HG02973 (cell line): ENCODE measurements at regions not wholly inside any gene's neighbourhood (a gene's known extent, or its start where the extent isn't known, plus 50 kb on each side); places are given as distances from the start of the nearest gene placed in this dataset.

Source experiments
- ATAC-seq: cut with Tn5 transposase; IDR thresholded peaks from one replicate; pipeline ENCODE4 v1.9.1; 2021; ENCODE audit warnings: moderate library complexity; ENCODE audit not compliant: unreplicated experiment

DNA sequence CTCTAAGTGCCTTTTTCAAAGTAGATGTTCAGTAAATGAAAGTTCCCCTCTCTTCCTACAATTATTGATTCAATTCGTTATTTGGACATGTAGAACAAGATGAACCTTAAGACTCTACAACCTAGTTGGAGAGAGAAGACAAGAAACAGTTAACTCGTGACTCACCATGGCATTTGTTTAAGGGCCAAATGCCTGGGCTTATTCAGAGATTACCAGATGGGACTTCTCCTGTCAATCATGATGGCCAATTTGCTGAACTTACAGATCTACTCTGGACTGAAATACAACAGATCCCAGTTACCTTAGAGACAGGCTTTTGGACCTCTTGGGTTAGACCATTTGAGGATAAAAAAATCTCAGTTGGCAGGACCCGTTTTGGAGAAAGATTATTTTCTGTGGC, 93.5 kb downstream of the C1orf94 start:
- ATAC-seq = no peak

DNA sequence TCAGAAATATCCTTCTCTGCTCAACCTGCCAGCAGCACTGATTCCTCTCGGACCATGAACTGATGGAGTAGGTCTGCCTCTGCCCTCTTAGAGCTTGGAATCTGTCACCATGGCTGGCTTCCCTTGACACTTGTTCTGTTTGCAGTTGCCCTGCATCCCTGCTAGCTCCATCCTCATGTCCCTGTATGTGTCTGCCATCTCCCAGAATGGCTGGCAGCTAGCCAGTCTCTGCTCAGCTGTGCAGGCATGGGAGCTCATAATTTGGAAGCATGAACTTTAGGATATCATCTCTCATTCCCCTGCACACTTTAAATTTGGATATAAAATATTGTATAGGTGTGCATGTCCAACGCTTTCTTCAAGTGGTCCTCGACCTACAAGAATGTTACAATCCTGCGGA, 95.4 kb downstream of the C1orf94 start:
- ATAC-seq = no peak

DNA sequence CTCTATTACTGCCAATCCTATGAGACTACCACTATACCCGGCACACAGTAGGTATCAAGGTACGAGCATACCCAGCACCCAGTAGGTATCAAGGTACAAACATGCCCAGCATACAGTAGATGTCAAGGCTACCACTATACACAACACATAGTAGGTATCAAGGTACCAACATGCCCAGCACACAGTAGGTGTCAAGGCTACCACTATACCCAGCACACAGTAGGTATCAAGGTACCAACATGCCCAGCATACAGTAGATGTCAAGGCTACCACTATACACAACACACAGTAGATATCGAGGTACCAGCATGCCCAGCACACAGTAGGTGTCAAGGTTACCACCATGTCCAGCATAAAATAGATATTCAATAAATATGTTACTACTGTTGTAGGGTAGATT, 98.4 kb downstream of the C1orf94 start:
- ATAC-seq = no peak

DNA sequence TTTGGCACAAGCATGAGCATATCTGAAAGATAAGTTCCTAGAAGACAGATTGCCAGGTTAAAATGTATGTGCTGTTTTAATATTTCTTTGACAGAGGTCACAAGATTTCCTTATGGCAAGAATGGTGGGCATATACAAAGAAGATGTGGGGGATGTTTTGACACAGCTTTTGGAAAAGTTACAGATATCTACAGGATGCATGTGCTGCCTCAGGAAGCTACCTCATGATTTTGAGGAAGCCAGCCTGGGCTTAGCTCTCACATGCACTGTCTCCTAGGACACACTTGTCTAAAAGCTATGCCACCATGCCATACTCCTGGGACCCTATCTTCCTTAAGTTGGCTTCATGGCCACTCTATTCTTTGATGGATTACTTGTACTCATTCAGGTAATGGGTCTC, 99.9 kb downstream of the C1orf94 start:
- no peak for ATAC-seq

DNA sequence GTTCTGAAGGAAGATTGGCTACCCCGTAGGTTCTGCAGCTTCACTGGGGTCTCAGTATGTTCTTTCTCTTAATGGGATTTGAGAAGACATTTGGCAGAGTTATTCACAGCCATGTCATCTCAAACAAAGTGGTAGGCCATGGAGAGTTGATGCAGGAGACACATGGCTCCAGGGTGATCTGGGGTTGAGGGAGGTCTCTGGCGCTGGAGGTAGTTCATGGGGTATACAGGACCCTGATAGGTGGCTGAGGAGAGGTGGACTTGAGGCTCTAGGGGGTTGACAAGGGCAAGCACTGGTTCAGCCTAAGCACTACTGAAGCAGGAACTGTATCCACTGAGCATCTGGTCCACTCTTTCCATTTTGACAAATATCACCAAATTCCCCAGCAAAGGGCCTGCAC, 100.4 kb downstream of the C1orf94 start:
- ATAC-seq = no peak

DNA sequence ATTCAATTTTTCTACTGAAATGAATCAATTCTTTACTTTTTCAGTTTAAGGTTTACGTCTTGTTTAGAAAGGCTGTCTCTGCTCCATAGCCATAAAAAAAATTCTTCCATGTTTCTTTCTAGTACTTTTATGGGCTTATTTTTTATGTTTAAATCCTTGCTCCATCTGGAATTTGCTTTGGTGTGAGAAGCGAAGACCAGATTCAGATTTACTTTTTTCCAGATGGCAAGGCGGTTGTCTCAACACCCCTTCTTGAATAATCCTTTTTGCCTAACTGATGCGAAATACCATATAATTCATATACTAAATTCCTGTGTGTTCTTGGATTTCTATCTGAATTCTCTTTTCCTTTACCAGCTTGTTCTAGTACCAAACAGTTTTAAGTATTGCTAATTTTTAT, 101.5 kb downstream of the C1orf94 start:
- ATAC-seq = no peak

DNA sequence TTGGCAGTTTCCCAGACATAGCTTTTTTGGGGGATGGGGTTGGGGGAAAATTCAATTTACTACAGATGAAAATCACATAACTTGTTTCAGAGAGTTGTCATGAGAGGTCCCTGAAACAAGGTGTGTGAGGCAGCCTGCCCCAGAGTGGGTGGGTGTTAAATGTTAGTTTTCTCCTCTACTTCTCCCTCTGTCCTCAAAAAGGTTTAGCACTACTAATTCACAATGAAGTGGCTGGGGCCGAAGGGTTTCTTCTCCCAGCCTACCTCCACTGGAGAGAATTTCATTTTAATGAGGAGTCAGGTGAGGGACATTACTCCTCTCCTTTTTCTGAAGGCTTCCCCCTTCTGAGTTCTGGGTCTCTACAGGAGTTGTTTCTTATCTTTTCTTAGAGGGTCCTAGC, 103.3 kb downstream of the C1orf94 start:
- ATAC-seq = no peak

DNA sequence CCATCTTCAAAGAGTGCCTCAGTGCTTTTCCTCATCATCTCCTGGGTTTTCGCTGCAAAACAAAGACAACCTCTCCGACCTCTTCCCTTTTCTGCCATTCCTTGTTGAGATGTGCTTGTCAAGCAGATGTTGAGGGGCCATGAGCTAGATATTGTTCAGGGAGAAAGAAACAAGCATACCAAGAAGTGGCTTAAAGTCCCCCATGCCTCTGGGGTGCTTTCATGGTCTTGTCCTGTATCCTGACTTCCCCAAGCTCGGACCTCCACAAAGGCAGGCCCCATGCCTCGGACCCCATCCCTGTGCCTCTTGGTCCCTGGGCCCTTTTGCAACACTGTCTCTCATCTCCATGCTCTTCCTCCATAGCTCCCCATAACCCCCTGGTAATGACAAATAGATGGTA, 103.8 kb downstream of the C1orf94 start:
- ATAC-seq = no peak

DNA sequence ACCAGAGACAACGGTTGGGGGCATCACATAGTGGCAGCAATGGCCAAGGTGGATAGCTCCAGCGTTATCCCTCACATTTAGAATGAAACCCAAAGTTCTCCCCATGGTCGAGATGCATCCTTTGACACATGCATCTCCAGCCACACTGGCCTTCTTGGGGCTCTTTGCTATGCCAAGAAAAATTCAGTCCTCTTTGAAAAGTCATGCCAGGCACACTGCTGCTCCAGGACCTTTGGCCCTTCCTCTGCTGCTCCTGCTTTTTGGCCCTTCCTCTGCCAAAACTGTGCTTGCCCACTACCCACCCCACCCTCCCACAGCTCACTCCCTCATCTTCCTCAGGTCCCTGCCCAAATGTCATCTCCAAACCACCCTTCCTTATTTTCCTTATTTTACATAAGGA, 106.4 kb downstream of the C1orf94 start:
- ATAC-seq = no peak

DNA sequence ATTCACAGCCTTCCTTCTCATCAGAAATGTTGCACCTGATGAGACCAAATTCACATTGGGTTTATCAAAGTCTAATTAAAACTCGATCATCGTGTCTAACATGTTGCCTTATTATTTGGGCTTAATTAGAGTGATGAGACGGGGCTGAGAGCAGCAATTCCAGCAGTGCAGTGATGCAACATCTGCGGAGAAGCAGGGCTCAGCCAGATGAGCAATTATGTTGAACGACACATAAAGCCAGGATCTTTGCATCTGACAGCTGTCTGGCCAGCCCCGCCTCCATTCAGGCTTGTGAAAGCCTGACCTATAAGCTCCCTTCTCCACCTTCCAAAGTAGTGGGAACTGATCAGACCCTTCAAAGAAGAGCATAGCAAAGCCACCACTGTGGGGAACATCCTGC, 109.8 kb downstream of the C1orf94 start:
- no peak for ATAC-seq

DNA sequence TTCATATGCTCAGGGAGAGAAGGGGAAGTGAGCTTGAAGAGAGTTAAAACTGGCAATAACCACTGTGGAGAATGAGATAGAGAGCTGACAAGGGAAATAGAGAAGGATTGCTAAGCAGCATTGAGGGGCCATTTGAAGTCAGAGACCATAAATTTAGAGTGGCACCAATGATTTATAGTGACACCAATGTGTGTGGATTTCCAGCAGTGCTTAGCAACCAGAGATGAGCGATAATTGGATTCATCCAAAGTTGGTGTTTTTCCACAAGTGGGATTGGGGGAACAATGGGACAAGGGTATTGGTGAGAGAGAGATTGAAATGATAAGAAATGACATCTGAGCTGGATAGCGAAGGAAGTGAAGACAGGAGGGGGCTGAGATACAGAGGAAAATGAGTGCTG, 114.1 kb downstream of the C1orf94 start:
- ATAC-seq = no peak

DNA sequence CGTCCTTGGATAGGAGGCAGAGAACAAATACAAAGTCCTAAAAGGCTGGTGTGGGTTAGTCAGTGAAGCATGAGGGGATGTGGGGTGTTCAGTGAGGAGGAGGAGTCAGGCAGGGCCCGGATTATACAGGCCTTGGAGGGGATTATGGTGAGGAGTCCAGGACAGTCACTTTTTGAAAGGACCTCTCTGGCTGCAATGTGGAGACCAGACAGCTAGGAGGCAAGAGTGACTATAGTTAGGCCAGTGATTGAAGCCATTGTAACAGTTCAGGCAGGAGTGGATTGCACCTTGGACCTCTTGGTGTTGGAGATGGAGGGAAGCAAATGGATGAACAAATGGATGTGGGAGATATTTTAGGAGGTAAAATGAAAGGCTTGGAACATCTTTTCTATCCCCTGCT, 115.8 kb downstream of the C1orf94 start:
- ATAC-seq = no peak

DNA sequence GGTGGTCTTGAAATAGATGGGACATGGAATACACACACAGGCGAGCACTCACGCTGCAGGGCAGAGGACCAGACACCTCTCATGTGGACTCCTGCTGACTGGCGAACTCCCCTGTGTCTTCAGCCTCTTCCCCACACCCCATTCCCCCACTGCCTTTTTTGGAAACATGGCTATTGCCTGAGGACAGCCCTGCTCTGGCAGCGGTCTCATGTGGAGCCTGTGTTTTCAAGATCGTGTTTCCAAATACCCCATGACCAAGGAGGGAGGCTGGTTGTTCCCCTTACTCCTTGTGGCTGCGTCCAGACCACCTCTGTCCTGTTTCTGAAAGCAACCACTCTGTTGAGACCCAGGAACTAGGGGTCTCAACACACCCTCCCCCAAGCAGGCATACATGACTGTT, 119.4 kb downstream of the C1orf94 start:
- ATAC-seq = no peak

DNA sequence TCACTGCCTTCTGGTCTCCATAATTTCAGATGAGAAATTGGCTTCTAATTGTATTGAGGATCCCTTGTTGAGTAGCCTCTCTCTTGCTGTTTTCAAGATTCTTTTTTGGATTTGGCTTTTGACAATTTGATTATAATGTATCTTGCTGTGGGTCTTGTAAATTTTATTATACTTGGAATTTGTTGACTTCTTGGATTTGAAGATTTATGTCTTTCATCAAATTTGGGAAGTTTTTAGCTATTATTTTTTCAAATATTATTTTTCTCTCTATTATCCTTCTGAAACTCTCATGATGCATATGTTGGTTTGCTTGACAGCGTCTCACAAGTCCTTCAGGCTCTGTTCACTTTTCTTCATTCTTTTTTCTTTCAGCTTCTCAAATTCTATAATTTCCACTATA, 126.1 kb downstream of the C1orf94 start:
- ATAC-seq = no peak

DNA sequence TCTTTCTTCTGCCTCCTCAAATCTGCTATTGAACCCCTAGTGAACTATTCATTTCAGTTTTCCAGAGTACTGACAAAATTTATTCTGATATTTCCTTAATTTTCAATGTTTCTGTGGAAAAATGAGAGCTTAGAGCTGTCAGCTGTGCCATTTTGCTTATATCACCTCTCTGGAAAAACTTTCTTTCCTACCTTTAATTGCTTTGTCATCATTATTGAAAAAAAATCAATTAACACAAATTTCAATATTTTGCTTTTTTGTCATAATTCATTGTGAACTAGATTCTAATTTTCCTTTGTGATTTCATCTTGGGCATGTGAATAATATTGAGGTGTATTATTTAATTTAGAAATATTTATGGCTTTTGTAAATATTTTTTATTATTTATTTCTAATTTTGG, 126.5 kb downstream of the C1orf94 start:
- ATAC-seq = no peak

DNA sequence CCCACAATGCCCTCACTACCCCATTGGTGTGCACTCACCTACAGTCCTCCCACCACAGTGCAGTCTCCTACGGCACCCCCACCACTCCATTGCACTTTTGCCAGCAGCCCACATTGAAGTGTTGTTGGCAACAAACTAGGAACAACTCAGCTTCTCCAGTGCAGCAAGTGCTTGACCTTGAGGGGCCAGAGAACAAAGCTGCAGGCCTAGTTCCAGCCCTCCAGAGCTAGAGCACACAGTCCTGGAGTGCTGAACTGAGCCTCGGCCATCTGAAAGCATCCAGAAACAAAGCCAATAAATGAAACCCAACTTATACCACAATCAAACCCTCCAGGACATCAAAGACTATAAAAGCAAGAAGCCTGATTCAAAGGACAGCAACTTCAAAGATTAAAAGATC, 129.9 kb downstream of the C1orf94 start:
- no peak for ATAC-seq

DNA sequence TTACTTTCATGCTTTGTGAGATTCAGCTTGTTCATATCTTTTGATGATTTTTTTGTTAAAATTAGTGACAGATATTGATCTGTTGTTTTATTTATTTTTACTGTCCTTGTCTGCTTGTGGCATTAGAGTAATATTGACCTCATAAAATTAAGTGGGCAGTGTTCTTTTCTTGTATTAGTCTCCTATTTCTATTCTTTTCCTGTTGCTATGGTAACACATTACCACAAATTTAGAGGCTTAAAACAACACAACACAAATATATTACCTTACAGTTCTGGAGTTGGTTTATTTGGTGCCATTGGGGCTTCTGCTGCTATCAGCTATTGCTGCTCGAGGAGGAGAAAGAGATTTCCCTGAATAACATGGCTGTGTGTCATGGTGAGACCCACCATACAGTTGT, 135.7 kb downstream of the C1orf94 start:
- no peak for ATAC-seq

DNA sequence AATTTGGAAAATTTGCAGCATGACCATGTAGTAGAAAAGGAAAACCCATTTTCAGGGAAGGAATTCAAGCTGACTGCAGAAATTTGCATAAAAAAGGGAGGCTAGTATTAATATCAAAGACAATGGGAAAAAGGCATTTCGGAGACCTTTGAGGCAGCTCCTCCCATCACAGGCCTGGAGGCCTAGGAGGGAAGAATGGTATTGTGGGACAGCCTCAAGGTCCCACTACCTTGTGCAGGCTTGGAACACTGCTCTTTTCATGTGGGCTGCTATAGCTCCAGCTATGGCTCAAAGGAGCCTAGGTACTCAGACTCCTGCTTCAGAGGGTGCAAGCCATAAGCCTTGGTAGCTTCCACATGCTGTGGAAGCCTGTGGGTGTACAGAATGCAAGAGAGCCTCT, 139.3 kb downstream of the C1orf94 start:
- no peak for ATAC-seq

DNA sequence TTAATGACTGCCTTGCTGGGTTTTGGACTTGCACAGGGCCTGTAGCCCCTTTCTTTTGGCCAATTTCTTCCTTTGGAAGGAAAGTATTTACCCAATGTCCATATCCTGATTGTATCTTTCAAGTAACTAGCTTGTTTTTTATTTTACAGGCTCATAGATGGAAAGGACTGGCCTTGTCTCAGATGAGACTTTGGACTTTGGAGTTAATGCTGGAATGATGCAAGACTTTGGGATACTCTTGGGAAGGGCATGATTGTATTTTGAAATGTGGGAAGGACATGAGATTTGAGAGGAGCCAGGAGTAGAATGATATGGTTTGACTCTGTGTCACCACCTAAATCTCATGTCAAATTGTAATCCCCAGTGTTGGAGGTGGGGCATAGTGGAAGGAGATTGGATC, 140.1 kb downstream of the C1orf94 start:
- no peak for ATAC-seq

DNA sequence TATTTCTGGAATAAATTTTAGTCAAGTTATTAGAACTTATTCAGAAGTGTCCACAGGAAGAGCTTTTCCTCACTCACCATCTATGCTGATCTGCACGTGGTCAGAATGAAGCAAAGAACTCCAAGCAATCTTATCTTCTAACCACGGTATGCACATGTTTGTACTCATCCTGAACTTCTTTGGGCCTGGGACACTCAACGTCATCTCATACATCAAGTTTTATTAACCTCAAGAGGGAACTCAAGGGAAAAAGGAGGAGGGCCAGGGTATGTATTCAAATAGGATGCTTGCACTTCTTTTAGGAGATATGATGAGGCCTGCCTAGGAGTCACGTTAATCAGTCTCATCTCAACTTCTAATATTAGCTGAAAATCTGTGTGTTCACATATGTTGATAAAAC, 142.5 kb downstream of the C1orf94 start:
- no peak for ATAC-seq

DNA sequence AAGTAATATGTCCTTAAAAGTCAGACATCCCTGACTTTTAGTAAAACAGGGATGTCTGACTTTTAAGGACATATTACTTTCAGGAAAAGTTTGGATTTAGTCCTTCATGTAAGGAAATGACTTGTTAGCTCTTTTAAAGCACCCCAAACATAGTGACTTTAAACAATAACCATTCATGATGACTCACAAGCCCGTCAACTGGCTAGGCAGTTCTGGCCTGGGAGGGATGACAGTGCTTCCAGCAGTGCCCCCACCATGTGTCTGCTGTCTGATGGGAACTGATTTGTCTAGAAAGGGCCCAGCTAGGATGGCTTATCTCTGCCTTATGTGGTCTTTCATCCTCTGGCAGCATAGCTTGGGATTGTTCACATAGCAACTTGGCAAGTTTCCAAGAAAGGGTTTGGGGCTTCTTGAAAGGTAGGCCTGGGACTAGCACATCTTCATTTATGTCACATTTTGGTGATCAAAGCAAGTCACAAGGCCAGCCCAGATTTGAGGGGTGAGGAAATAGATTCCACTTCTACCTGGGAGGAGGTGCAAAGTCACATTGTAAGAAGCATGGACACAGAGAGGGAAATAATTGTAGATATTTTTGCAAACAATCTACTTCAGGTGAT, 143.5 kb downstream of the C1orf94 start:
- ATAC-seq = no peak

DNA sequence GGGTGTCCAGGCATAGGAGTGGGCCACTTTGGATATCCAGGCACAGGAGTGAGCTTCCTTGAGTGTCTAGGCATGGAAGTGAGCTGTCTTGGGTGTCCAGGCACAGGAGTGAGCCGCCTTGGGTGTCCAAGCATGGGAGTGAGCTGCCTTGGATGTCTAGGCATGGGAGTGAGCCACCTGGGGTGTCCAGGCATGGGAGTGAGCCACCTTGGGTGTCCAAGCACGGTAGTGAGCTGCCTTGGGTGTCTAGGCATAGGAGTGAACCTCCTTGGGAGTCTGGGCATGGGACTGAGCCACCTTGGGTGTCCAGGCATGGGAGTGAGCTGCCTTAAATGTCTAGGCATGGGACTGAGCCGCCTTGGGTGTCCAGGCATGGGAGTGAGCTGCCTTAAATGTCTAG, 146.3 kb downstream of the C1orf94 start:
- ATAC-seq = no peak

DNA sequence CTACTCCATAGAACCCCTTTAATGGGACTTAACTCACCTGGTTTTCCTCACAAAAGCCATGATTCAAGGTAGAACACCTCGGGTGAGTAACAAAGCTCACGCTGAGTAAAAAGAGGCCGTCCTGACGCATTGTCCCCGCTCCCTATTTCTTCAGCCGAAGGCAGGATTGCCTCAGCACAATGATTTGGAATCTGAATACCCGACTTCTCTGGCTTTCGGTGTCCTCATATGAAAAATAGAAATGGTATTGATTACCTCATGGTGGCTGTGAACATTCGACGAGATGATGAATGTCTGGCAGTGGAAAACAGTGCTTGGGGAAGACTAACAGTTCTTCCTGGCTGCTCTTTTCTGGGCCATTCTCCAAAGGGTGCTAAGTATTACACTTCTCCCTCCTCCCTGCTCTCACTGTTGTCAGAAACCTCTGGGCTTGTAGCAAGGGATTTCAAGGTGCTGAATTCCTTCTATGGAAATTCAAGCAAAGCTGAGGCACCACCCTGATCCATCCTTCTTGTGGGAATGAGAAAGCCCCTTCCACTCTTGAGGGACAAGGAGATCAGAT, 148.3 kb downstream of the C1orf94 start:
- ATAC-seq = no peak
